PC-9 (cell line): ENCODE measurements at regions not wholly inside any gene's neighbourhood (a gene's known extent, or its start where the extent isn't known, plus 50 kb on each side); places are given as distances from the start of the nearest gene placed in this dataset.

Source experiments
- BruUV-seq: library from RNA; stranded (reverse); fragments of 400-500 nt; replicated peaks from 2 replicates; lab custom pipeline; 2021; lab: Mats Ljungman, UMichigan
- CTCF ChIA-PET: fragments of 300-600 bp; sonication (Branson Sonifier 250); formaldehyde crosslinking; loops from one replicate; lab custom pipeline; 2022; ENCODE audit warnings: antibody characterized with exemption; lab: Charles Lee
- POLR2A ChIA-PET: fragments of 300-600 bp; sonication (Branson Sonifier 250); formaldehyde crosslinking; loops from one replicate; lab custom pipeline; 2022; ENCODE audit warnings: antibody characterized with exemption; ENCODE audit not compliant: unreplicated experiment; lab: Charles Lee
- DNase-seq, 2 experiments: peaks; one replicate each; pipeline versions ENCODE4 v3.0.0 to v3.0.0-alpha.2; 2015 to 2022; ENCODE audit warnings: mixed read lengths in 1 of 2
- H2AFZ ChIP-seq: fragments of 200-600 bp; sonication (generic); 2 replicates; pipeline ENCODE4 v1.8.1; 2017; ENCODE audit warnings: antibody characterized with exemption
- H3F3A ChIP-seq: fragments of 200-600 bp; sonication (generic); 2 replicates; pipeline ENCODE4 v1.8.1; 2017; ENCODE audit warnings: antibody characterized with exemption, mild to moderate bottlenecking, low read depth; ENCODE audit not compliant: insufficient read depth
- H3K27ac ChIP-seq: fragments of 200-600 bp; sonication (generic); 2 replicates; pipeline ENCODE4 v1.6.1; 2016; ENCODE audit warnings: mixed run types
- H3K27me3 ChIP-seq: fragments of 200-600 bp; sonication (generic); 2 replicates; pipeline ENCODE4 v1.6.1; 2016; ENCODE audit warnings: low read depth, mixed run types; ENCODE audit not compliant: insufficient read depth
- H3K36me3 ChIP-seq: fragments of 200-600 bp; sonication (generic); 2 replicates; pipeline ENCODE4 v1.6.1; 2016; ENCODE audit warnings: low read depth, mixed run types
- H3K4me1 ChIP-seq: fragments of 200-600 bp; sonication (generic); replicated peaks from 2 replicates; pipeline ENCODE4 v1.6.1; 2016; ENCODE audit warnings: mixed run types; ENCODE audit not compliant: insufficient read depth
- H3K4me2 ChIP-seq: fragments of 200-600 bp; sonication (generic); 2 replicates; pipeline ENCODE4 v1.6.1; 2017; ENCODE audit warnings: mixed run types
- H3K4me3 ChIP-seq: fragments of 200-600 bp; sonication (generic); 2 replicates; pipeline ENCODE4 v1.6.1; 2016; ENCODE audit warnings: mixed run types
- H3K79me2 ChIP-seq: fragments of 200-600 bp; sonication (generic); 2 replicates; pipeline ENCODE4 v1.6.1; 2017; ENCODE audit warnings: low read depth, mixed run types
- H3K9me2 ChIP-seq: fragments of 200-600 bp; sonication (generic); 2 replicates; pipeline ENCODE4 v1.8.1; 2017; ENCODE audit warnings: mild to moderate bottlenecking; ENCODE audit not compliant: insufficient read depth
- H3K9me3 ChIP-seq: fragments of 200-600 bp; sonication (generic); 2 replicates; pipeline ENCODE4 v1.8.1; 2016; ENCODE audit warnings: low read depth; ENCODE audit not compliant: insufficient read depth
- H4K20me1 ChIP-seq: fragments of 200-600 bp; sonication (generic); 2 replicates; pipeline ENCODE4 v1.8.1; 2017; ENCODE audit not compliant: insufficient read depth
- EZH2 ChIP-seq: fragments of 200-600 bp; sonication (generic); IDR thresholded peaks from 2 replicates; pipeline ENCODE4 v1.8.0; 2017; ENCODE audit warnings: antibody characterized with exemption, low read depth
- intact Hi-C: fragments of 100-400 bp; cut with micrococcal nuclease; formaldehyde crosslinking; loops from one replicate; pipeline ENCODE4 v1.10.0; 2022; ENCODE audit not compliant: unreplicated experiment
- TF ChIP-seq, protein P1 (sequence below): fragments of 200-600 bp; sonication (generic); conservative IDR thresholded peaks from 2 replicates; pipeline ENCODE4 v1.6.1; 2017; ENCODE audit warnings: mixed run types, antibody characterized with exemption, mild to moderate bottlenecking, moderate library complexity

DNA sequence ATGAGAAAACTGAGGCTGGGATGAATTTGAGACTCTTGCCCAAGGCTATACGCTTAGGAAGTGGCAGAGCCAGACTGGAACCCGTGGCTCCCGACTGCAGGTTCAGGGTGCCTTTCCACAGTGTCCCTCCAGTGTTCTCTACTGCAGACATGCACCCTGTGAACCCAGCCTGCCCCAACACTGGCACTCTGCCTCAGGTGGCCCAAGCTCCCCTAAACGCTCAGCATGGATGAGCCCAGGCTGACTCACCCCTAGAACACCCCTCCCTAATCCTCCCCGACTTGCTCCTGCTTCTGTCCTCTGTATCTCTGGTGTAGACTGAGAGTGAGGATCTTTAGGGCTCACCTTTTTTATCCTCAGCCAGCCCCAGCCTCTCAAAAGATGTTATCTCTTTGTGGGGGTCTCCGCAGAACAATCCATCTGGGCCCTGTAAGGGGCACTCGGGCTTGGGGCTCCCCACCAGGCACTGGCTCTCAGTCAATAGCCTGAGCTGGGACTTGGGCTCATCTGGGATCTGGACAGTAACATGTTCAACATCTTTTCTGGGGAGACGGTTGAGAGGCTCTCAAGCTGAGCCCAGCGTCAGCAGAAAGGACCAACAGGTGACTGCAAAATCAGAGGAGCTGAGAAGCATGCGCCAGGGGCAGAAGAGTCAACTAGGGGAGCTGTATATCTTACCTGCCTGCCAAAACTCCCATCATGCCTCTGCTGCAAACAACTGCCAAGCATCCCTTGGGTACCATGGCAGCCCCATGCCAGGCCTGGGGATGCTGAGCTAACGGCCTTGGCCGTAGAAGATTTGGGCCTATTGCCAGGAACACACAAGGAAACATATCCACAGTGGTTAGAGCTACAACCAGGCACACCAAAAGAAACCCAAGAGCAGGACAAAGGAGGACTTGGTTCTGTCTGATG, 176.2 kb downstream of the BUD13 start:
- no TSS peak for BruUV-seq
- H3K36me3 ChIP-seq: no peaks in the 10 kb centered on the region
- no peaks in the 10 kb centered on the region for H3K79me2 ChIP-seq
- H3K27me3 ChIP-seq: peaks cover 98% of the 10 kb centered on the region
- POLR2A ChIA-PET: no interaction called here
- TF ChIP-seq, protein P1, sequence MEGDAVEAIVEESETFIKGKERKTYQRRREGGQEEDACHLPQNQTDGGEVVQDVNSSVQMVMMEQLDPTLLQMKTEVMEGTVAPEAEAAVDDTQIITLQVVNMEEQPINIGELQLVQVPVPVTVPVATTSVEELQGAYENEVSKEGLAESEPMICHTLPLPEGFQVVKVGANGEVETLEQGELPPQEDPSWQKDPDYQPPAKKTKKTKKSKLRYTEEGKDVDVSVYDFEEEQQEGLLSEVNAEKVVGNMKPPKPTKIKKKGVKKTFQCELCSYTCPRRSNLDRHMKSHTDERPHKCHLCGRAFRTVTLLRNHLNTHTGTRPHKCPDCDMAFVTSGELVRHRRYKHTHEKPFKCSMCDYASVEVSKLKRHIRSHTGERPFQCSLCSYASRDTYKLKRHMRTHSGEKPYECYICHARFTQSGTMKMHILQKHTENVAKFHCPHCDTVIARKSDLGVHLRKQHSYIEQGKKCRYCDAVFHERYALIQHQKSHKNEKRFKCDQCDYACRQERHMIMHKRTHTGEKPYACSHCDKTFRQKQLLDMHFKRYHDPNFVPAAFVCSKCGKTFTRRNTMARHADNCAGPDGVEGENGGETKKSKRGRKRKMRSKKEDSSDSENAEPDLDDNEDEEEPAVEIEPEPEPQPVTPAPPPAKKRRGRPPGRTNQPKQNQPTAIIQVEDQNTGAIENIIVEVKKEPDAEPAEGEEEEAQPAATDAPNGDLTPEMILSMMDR: no peak
- no peak for TF ChIP-seq EZH2
- no peaks in the 10 kb centered on the region; the same call in 1 of the 2 replicates for H4K20me1 ChIP-seq
- H3K27ac ChIP-seq: no peak overlapping the region
- DNase-seq: no peak
- CTCF ChIA-PET: no interaction called here
- no peaks in the 10 kb centered on the region for H3K9me3 ChIP-seq
- H3K4me3 ChIP-seq: no peak overlapping the region
- H3K4me1 ChIP-seq: no peaks in the 10 kb centered on the region
- H3K9me2 ChIP-seq: no peaks in the 10 kb centered on the region
- intact Hi-C loops: no loop called here
- no peak overlapping the region for H2AFZ ChIP-seq
- H3K4me2 ChIP-seq: no peak overlapping the region
- no peaks in the 10 kb centered on the region for H3F3A ChIP-seq

DNA sequence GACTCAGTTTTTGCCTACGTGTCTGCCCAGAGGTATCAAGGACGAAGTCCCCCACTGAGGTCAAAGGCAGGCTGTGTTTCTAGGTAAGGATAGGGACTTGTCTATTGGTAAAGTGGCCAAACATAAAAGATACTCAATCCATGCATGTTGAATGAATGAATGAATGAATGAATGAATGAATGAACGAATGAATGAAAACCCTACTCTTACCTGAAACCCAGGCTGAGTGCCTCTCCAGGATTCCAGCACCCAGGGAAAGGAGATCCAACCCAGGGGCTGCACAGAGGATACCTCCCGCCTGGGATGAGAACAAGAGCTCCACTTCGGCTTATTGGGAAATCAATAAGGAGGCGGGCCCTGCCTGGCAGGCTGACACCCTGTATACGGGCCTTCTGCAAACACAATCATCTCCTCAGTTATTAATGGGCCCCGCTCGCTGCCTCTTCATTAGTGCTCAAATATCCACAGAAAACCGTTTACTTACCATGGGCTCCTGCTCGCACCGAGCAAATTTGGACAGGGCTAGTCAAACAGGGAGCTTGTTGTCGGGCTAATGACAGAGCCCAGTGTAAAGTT, 177.4 kb downstream of the BUD13 start:
- no peak overlapping the region for H3K4me2 ChIP-seq
- no peak overlapping the region for H2AFZ ChIP-seq
- intact Hi-C loops: no loop called here
- H3K4me1 ChIP-seq: no peaks in the 10 kb centered on the region
- no peaks in the 10 kb centered on the region for H3F3A ChIP-seq
- no TSS peak for BruUV-seq
- H3K9me3 ChIP-seq: no peaks in the 10 kb centered on the region
- TF ChIP-seq EZH2: no peak
- TF ChIP-seq, protein P1: no peak
- ChIA-PET CTCF (no interaction called here), POLR2A (no interaction called here)
- no peaks in the 10 kb centered on the region for H3K79me2 ChIP-seq
- no peaks in the 10 kb centered on the region for H3K9me2 ChIP-seq
- no peak overlapping the region for H3K4me3 ChIP-seq
- no peak for DNase-seq
- H3K36me3 ChIP-seq: no peaks in the 10 kb centered on the region
- no peak overlapping the region for H3K27ac ChIP-seq
- H3K27me3 ChIP-seq: peaks cover 99% of the 10 kb centered on the region
- no peaks in the 10 kb centered on the region; the same call in 1 of the 2 replicates for H4K20me1 ChIP-seq

DNA sequence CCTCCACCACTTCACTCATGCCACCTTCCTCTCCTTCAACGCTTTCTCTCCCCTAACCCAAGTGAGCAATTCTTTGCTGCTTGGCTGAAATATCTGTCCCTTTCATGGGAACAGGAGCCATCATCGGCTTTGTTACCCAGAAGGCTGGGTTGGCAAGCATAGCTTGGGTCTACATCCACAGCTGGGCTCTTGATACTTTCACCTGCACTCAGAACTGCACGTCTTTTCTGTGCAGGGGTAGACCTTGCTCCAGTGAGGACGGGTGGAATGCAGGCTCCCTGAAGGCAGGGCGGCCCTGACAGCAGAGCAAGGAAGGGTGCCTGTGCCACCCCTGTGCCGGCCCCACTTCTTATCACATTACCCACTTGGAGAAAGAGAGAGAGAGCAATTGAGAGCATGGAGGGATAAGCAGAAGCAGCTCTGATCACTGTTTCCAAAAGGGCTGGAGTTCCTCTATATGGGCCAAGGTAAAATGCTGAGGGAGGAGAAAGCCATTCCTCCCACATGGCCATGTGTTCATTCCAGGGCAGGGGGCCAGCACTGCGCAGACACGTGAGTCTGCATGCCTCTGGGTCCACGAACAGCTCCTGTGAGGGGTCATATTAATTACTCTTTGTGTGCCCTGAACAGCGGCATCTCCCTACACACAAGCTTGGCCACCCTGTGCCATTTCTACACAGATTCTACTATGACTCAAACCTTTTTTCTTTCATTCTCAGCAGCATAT, 181.8 kb downstream of the BUD13 start:
- TF ChIP-seq, protein P1: no peak
- no peak for TF ChIP-seq EZH2
- H3F3A ChIP-seq: no peaks in the 10 kb centered on the region
- no peaks in the 10 kb centered on the region for H3K79me2 ChIP-seq
- ChIA-PET POLR2A (no interaction called here), CTCF (no interaction called here)
- no peaks in the 10 kb centered on the region for H4K20me1 ChIP-seq
- peak in 1 of 2 experiments; percentile 2 for DNase-seq
- H3K4me3 ChIP-seq: no peak overlapping the region
- no peaks in the 10 kb centered on the region for H3K4me1 ChIP-seq
- H3K36me3 ChIP-seq: no peaks in the 10 kb centered on the region
- BruUV-seq: no TSS peak
- H3K27ac ChIP-seq: no peak overlapping the region
- H2AFZ ChIP-seq: no peak overlapping the region
- intact Hi-C loops: no loop called here
- H3K9me3 ChIP-seq: no peaks in the 10 kb centered on the region
- peaks cover 81% of the 10 kb centered on the region for H3K27me3 ChIP-seq
- H3K9me2 ChIP-seq: no peaks in the 10 kb centered on the region
- H3K4me2 ChIP-seq: no peak overlapping the region
